ENCODE measurements at regions not wholly inside any gene's neighbourhood (a gene's known extent, or its start where the extent isn't known, plus 50 kb on each side); places are given as distances from the start of the nearest gene placed in this dataset.

DNA sequence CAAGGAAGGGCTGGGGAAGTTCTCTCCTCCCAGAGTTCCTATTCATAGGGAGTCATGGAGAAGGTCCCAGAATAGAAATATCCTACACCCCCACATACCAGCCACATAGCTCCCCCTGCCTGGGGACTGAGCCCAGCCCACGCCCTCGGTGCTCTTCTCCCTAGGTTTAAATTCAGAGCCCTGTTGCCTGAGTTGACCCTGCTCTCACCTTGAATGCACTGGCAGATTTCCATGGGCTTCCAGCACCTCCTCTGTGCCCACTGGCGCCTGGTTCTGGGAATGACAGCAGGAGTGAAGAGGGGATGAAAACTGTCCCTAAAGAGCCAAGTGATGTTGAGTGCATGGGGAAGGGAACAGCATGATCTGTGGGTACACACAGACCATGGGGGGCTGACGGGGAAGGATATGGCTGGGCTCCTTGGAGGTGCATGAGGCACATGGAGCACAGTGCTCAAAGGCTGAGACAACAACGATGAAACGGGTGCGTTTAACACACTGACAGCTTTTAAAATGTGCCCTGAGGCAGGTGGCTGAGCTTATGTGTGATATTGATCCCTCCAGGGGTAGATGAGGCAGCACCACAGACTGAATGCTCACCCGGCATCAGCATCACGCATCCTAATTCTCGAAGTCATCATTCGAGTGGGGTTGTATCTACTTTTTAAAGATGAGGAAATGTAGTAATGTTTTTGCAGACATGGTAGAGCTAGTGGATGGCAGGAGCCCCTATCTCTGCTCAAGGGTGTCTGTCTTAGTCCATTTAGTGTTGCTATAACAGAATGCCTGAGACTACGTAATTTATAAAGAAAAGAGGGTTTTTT is 53.7 kb upstream of the IGFBP3 start:
- Histone ChIP-seq H3K4me1 (replicated peaks in 1 of 4; ENCODE audit: control insufficient read depth in 3 of 4, insufficient read depth in 4 of 4, low read length in 3 of 4) (peaks cover 0 to 7% (median 6%) of the 10 kb centered on the region in 4 experiments; a peak in 5 of 7 replicates), H3K4ac (replicated peaks; ENCODE audit: insufficient read length, low read depth, low read length) (no peak overlapping the region), H3K79me1 (ENCODE audit: low read depth, low read length) (no peaks in the 10 kb centered on the region), H4K91ac (replicated peaks; ENCODE audit: insufficient read length, low read length) (no peak overlapping the region), H2AK5ac (ENCODE audit: low read depth, low read length) (no peak overlapping the region), H3K27me3 (replicated peaks in 1 of 4; ENCODE audit: control insufficient read depth in 3 of 4, extremely low read depth in 1 of 4, insufficient read depth in 3 of 4, low read length in 3 of 4) (no peaks in the 10 kb centered on the region), H2BK12ac (ENCODE audit: low read depth, low read length) (no peak overlapping the region), H3K9ac (replicated peaks in 1 of 4; ENCODE audit: extremely low read depth in 1 of 4, low read depth in 3 of 4, low read length in 3 of 4) (no peak overlapping the region), H3K27ac (ENCODE audit: low read depth, low read length) (no peak overlapping the region), H3K79me2 (ENCODE audit: control insufficient read depth in 1 of 2, insufficient read depth in 2 of 2, low read length in 2 of 2) (no peaks in the 10 kb centered on the region), H2AFZ (ENCODE audit: low read length) (no peak overlapping the region), H3K14ac (ENCODE audit: insufficient read length) (no peak overlapping the region), H2BK20ac (ENCODE audit: low read length) (no peak overlapping the region), H3K56ac (replicated peaks; ENCODE audit: insufficient read length, low read depth, low read length) (no peak overlapping the region), H3K4me2 (ENCODE audit: insufficient read depth in 1 of 2, low read depth in 2 of 2, low read length in 2 of 2) (no peak overlapping the region), H2BK5ac (ENCODE audit: low read depth, low read length) (no peak overlapping the region), H3K9me3 (ENCODE audit: insufficient read depth in 2 of 2, low read depth in 1 of 2, low read length in 1 of 2) (no peaks in the 10 kb centered on the region), H4K8ac (ENCODE audit: extremely low read depth, insufficient read depth, low read length) (no peak overlapping the region), H2BK15ac (ENCODE audit: low read length) (no peak overlapping the region), H2BK120ac (replicated peaks; ENCODE audit: low read depth, low read length) (no peak overlapping the region), H3K18ac (ENCODE audit: extremely low read depth, low read length) (no peak overlapping the region), H3K23me2 (ENCODE audit: low read depth, low read length) (no peaks in the 10 kb centered on the region), H4K20me1 (replicated peaks in 1 of 2; ENCODE audit: control insufficient read depth in 1 of 2, insufficient read depth in 2 of 2, low read length in 2 of 2) (no peaks in the 10 kb centered on the region), H3K23ac (ENCODE audit: insufficient read length) (no peak overlapping the region), H3K36me3 (ENCODE audit: control insufficient read depth in 2 of 4, insufficient read depth in 4 of 4, low read length in 3 of 4) (no peaks in the 10 kb centered on the region), H4K5ac (ENCODE audit: insufficient read length, low read depth, low read length) (no peak overlapping the region), H3K4me3 (ENCODE audit: extremely low read depth in 1 of 4, insufficient read depth in 2 of 4, low read depth in 3 of 4, low read length in 4 of 4) (no peak overlapping the region)
- ChIA-PET POLR2A (ENCODE audit: partially characterized antibody) (no interaction called here), CTCF (ENCODE audit: partially characterized antibody) (interaction anchor here (0.7 to 1.0 kb wide), 3 partner anchors 9 to 1194 kb away, joined by 3 read pairs; no protein-coding TSS in a partner anchor)
- TF ChIP-seq NANOG (IDR thresholded peaks at IDR 0.05; ENCODE audit: insufficient read depth, low read depth, low read length, poor library complexity, severe bottlenecking) (no peak), GABPA (IDR thresholded peaks at IDR 0.05; ENCODE audit: borderline replicate concordance, insufficient read depth, low read length) (no peak), BCL11A (IDR thresholded peaks at IDR 0.05; ENCODE audit: low read depth in 2 of 2, low read length in 2 of 2) (no peak), BACH1 (IDR thresholded peaks at IDR 0.05; ENCODE audit: low read length) (no peak), NRF1 (IDR thresholded peaks at IDR 0.05; ENCODE audit: low read depth, low read length) (no peak), POLR2A (IDR thresholded peaks at IDR 0.05; ENCODE audit: control extremely low read depth in 1 of 2, low read depth in 2 of 2, low read length in 2 of 2) (no peak), RBBP5 (IDR thresholded peaks at IDR 0.05; ENCODE audit: borderline replicate concordance, low read depth, low read length) (no peak), EZH2 (IDR thresholded peaks at IDR 0.05; ENCODE audit: low read depth, low read length, severe bottlenecking) (no peak), RNF2 (IDR thresholded peaks at IDR 0.05; ENCODE audit: borderline replicate concordance, low read depth, low read length, missing control alignments, poor library complexity, severe bottlenecking) (no peak)
- FAIRE-seq: no peak
- no peak for DNase-seq (ENCODE audit: low read depth in 1 of 2, low spot score in 2 of 2)
- WGBS, 2 experiments (ENCODE audit: extremely low coverage in 1 of 2, insufficient coverage in 1 of 2, insufficient read length in 1 of 2, insufficient replicate concordance in 2 of 2, low coverage in 1 of 2, low lambda C conversion rate in 2 of 2, missing lambda C conversion rate in 1 of 2): 92% methylated on average over 12 of the region's 12 CpGs; no CpG with 5 or more reads in 1 of the 2 experiments

Measured in H1 (cell line).